GM19025 (cell line): ENCODE measurements at regions not wholly inside any gene's neighbourhood (a gene's known extent, or its start where the extent isn't known, plus 50 kb on each side); places are given as distances from the start of the nearest gene placed in this dataset.
A peak's percentile ranks its signal among the peaks of the same experiment; 100 is the strongest.
"Not testable (repeated sequence)": the region's sequence is repeated elsewhere in the genome, so short reads cannot be mapped to it uniquely, and the experiment has no call there.

ENCODE experiments used
- ATAC-seq: cut with Tn5 transposase; IDR thresholded peaks from one replicate; pipeline ENCODE4 v1.9.1; 2021; ENCODE audit warnings: mild to moderate bottlenecking, low read depth, moderate library complexity; ENCODE audit not compliant: unreplicated experiment

- ATAC-seq, result no peak
Observed at GRCh38 chr1:79235301-79236002, 228.9 kb upstream of the ADGRL4 start.

DNA sequence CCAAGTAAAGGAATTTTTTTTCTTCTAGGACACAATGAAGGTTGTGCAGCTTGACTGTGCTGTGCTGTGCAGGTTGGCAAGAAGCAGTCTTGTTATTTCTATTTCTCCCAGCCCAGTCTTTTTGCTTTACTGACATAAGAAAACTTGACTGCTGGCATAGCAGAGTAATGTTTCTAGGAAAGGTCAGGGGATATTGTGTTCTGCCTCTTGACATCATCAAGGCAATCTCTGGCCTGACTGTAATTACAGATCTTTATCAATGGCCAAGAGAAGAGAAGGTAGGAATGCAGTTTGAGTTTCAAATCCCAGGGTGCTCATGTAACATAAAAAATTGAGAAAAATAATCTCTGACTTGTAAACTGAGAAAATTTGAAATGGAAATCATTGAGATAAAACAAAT lies 226.3 kb upstream of the ADGRL4 start:
- no peak for ATAC-seq

DNA sequence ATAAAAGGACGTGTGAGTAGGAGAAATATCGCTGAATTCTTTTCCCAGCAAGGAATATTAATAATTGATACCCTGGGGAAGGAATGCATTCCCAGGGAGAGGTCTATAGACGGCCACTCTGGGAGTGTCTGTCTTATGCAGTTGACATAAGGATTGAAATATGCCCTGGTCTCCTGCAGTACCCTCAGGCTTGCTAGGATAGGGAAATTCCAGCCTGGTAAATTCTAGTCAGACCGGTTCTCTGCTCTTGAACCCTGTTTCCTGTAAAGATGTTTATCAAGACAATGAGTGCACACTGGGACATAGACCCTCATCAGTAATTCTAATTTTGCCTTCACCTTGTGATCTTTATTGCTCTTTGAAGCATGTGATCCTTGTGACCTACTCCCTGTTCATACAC lies 224.2 kb upstream of the ADGRL4 start:
- ATAC-seq, result not testable (repeated sequence)

DNA sequence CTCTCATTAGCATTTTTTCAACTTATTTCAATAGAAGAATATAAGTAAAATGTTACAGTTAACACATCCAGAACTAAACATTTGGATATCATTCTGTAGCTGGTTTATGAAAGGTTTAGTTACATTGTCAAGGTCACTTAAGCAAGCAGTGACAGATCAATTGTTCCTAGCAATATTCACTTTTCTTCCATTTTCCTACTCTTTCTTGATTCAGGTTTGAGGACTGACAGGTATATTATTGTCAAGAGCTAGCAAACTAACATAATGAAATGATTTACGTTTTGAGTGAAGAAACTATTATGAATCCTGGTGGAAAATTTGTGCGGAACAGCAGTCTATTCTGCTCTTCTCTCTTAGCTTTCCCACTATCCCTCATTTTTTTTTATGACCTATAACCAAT lies 220.4 kb upstream of the ADGRL4 start:
- no peak for ATAC-seq

DNA sequence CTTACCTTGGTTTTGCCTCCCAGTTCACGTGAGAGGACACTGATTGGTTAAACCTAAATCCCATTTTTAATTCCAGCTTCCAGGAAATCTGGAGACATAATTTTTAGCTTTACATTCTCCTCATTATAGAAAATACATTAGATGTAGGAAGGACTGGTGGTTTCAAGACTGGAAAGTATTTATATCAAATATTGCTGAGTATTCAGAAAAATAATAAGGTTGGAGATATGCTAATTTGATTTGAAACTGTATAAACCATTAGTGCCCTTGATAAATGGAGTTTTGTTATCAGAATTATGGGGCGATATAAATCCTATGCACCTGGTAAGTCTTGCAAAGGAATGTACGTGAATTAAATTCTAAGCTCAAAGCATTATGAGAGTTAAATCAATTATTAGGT lies 218.0 kb upstream of the ADGRL4 start:
- ATAC-seq, result no peak

DNA sequence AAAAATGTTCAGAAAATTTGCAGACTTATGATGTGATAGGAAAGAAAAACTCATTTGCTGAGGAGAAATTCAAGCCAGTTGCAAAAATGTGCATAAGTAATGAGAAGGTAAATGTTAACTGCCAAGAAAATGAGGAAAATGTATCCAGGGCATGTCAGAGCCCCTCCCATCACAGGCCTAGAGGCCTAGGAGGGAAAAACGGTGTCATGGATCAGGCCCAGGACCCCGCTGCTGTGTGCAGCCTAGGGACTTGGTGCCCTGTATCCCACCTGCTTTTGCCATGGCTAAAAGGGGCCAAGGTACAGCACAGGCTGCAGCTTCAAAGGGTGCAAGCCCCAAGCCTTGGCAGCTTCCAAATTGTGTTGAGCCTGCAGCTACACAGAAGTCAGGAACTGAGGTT lies 214.0 kb upstream of the ADGRL4 start:
- ATAC-seq, result no peak

DNA sequence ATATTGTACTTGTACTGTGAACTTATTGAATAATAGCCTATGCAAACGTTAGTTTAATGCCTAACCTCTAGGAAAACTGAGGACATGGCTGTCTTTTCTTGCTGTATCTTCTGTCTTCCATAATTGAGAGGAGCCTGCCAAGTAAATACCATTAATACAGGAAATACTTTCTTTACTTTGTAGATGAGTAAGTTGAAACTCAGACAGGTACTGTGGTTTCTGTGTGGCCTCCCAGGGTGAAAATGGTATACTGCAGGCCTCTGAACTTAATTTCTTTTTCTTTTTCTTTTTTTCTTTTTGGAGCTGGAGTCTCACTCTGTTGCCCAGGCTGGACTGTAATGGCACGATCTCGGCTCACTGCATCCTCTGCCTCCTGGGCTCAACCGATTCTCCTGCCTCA lies 208.8 kb upstream of the ADGRL4 start:
- no peak for ATAC-seq

DNA sequence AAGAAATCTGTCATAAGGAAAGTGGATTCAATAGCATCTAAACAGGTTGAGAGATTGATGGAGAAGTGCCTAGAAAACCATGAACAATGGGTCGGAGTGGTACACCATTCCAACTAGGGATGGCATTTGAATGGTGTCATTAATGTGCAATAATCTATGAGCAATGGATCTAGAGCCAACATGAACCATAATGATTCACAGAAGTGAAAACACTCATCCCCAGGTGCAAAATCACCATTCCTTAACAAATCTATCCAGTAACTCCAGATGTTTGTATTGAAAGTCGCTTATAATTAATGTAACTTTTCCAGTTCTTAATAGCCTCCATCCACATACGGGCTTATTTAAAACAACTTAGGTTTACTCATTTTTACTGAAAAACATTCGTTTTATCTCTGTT lies 201.3 kb upstream of the ADGRL4 start:
- no peak for ATAC-seq

GRCh38 chr1:79207331-79207730 lies 200.8 kb upstream of the ADGRL4 start:
- no peak for ATAC-seq

GRCh38 chr1:79204779-79205479 lies 198.4 kb upstream of the ADGRL4 start:
- ATAC-seq, result no peak

- no peak for ATAC-seq
Observed at GRCh38 chr1:79198832-79199231, 192.3 kb upstream of the ADGRL4 start.

GRCh38 chr1:79197421-79197820 lies 190.9 kb upstream of the ADGRL4 start:
- ATAC-seq, result no peak

DNA sequence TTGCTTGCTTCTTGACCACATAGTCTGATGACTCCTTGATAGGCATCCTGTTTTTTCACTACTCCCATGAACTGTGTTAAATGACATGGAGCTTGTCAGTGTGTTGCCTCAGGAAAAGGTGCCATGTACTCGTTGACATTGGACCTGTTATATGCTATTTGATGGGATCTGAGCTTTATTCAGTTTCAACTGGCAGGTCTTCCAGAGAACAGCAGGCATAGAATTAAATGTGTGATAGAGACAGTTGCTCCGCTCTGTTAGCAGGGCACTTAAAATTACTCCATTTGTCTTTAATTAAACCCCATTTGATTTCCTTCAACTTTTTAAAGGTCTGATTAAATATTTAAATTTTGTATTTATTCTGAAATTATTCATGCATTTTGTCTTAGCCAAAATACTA lies 189.7 kb upstream of the ADGRL4 start:
- no peak for ATAC-seq

- ATAC-seq, result peak; percentile 30
Observed at GRCh38 chr1:79193211-79194079, 186.9 kb upstream of the ADGRL4 start.

DNA sequence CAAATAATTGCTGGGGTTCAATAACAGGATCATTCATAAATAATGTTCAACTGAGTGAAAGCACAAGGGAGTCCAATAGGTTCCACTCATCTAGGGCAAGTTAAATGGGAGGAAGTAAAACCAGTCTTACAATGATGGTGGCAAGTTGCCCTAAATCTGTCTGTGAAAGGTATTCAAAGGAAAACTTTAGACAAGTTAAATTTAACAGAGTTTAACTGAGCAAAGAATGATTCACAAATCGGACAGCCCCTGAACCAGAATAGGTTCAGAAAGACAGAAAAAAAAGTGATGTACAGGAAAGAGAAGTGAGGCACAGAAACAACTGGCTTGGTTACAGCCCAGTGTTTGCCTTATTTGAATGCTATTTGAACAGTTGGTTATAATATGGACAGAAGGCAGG lies 183.5 kb upstream of the ADGRL4 start:
- ATAC-seq, result peak; percentile 61

GRCh38 chr1:79188337-79188736 lies 181.8 kb upstream of the ADGRL4 start:
- no peak for ATAC-seq

- no peak for ATAC-seq
Observed at GRCh38 chr1:79186260-79186659, 179.7 kb upstream of the ADGRL4 start.

GRCh38 chr1:79177844-79178243 lies 171.3 kb upstream of the ADGRL4 start:
- ATAC-seq, result no peak

DNA sequence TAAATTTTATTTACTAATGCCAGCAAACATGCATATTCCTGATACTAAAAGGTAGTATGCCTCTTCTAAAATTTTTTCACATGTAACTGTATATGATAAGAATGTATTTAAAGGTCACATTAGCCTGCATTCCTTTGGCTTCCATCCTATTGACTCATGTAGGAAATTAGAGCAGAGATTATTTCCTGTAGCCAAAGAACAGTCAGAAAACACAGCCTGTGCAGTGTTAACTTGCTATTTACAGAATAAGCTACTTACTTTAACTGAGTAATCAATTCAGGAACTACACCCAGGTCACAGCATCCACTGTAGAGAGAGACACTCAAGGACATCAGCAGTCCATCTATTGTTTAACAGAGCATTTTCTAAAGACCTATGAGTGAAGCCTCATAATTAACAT lies 154.5 kb upstream of the ADGRL4 start:
- no peak for ATAC-seq

DNA sequence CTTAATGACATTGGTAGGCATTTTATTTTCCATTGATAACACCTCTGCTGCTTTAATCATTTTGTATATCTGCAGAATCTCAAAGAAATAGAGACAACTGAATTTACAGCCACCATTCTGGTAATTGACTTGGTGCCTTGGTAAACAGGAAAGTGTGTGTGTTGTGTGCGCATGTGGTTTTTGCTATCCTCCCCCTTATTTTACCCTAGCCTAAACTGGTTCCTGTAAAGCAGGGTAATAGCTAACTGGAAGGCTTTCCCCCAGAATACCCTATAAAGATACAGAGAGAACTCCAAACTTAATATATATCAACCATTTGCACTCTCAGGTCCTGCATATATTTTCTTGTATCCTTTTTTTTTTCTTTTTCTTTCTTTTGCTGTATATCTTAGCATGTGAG lies 149.5 kb upstream of the ADGRL4 start:
- no peak for ATAC-seq

DNA sequence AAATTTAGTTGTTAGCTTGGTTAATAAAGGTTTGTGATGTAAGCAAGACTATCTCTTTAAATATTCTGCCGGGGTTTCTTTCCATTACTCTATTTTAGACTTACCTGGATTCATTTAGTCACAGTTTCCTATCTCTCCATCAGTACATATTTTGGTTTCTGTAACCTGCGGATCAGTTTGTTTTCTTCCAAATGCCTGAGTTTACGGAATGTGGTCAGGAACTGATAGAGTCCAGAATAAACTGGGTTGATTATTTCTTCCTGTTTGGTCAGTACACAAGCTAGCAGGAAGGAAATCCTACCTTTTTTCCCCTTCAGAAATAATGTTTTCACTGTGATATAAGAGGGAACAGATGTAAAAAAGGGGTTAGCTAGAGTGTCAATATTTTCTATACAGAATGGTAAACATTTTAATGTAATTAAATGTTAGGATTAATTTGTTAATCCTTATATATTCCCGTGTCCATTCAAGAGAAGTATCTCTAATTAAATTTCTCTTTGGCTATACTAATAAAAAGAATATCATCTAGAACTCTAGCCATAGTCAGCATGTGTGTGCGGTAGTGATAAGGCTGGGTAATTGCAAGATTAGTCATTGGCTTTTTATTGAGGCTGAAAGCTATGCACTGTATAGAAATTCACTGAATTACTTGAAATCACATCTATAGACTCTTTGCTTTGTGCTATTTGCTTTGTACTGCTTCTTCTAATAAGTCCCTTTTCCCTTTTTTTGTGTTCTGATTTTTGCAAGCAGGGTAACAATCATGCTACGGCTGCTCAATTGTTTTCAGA lies 144.7 kb upstream of the ADGRL4 start:
- no peak for ATAC-seq
